Stimulated activated CD8-positive, alpha-beta memory T cell treated with anti-CD3 and anti-CD28 coated beads, Interleukin-4, amount 100 ng/mL, for 24 hours (primary cell): ENCODE measurements at regions not wholly inside any gene's neighbourhood (a gene's known extent, or its start where the extent isn't known, plus 50 kb on each side); places are given as distances from the start of the nearest gene placed in this dataset.
A peak's percentile ranks its signal among the peaks of the same experiment; 100 is the strongest.

Source experiments
- DNase-seq: peaks from one replicate; pipeline ENCODE4 v3.0.0-alpha.2; 2020; ENCODE audit warnings: low read depth

GRCh38 chr21:35120631-35121180 lies 71.6 kb upstream of the RUNX1 start:
- no peak for DNase-seq

- DNase-seq = no peak
Observed at GRCh38 chr21:35119501-35120047, 70.5 kb upstream of the RUNX1 start.

GRCh38 chr21:35116777-35117176 lies 67.7 kb upstream of the RUNX1 start:
- no peak for DNase-seq

- DNase-seq = no peak
Observed at GRCh38 chr21:35113064-35113463, 64.0 kb upstream of the RUNX1 start.

GRCh38 chr21:35111321-35111930 lies 62.3 kb upstream of the RUNX1 start:
- no peak for DNase-seq

- no peak for DNase-seq
Observed at GRCh38 chr21:35108887-35109286, 59.8 kb upstream of the RUNX1 start.

- no peak for DNase-seq
Observed at GRCh38 chr21:35107520-35107919, 58.4 kb upstream of the RUNX1 start.

GRCh38 chr21:35106246-35106835 lies 57.2 kb upstream of the RUNX1 start:
- DNase-seq = no peak

GRCh38 chr21:35102488-35103371 lies 53.6 kb upstream of the RUNX1 start:
- DNase-seq = peak; percentile 3

- DNase-seq = no peak
Observed at GRCh38 chr21:35100349-35100811, 51.3 kb upstream of the RUNX1 start.

- DNase-seq = no peak
Observed at GRCh38 chr21:35099310-35099709, 50.2 kb upstream of the RUNX1 start.
